B cell (primary cell): ENCODE measurements at regions not wholly inside any gene's neighbourhood (a gene's known extent, or its start where the extent isn't known, plus 50 kb on each side); places are given as distances from the start of the nearest gene placed in this dataset.

ENCODE experiments used
- CTCF ChIP-seq: fragments of 200-600 bp; IDR thresholded peaks from one replicate; pipeline ENCODE4 v1.8.0; 2022; ENCODE audit warnings: antibody characterized with exemption, mild to moderate bottlenecking
- EZH2 ChIP-seq: IDR thresholded peaks from 2 replicates; pipeline ENCODE4 v1.6.1; 2012; ENCODE audit warnings: borderline replicate concordance, low read depth, mild to moderate bottlenecking, moderate library complexity, low read length; ENCODE audit not compliant: insufficient read depth, poor library complexity, severe bottlenecking

- TF ChIP-seq CTCF, result no peak
- TF ChIP-seq EZH2, result no peak
Measured at GRCh38 chr2:241999184-241999583, 129.7 kb downstream of the RTP5 start.
